ENCODE measurements at regions not wholly inside any gene's neighbourhood (a gene's known extent, or its start where the extent isn't known, plus 50 kb on each side); places are given as distances from the start of the nearest gene placed in this dataset.

GRCh38 chr11:95483339-95483738 lies 252.3 kb upstream of the SESN3 start:
- Histone ChIP-seq H3K27ac (ENCODE audit: insufficient read length, low read depth, low read length) (no peak overlapping the region), H2AK5ac (ENCODE audit: insufficient read length, low read length) (no peak overlapping the region), H2BK120ac (ENCODE audit: low read depth, low read length, poor library complexity, severe bottlenecking) (no peak overlapping the region), H3T11ph (ENCODE audit: low read length) (no peak overlapping the region), H3K23ac (ENCODE audit: insufficient read length, low read depth, low read length) (no peak overlapping the region), H3K4me2 (ENCODE audit: insufficient read depth, insufficient read length, low read length) (no peak overlapping the region), H2BK5ac (ENCODE audit: insufficient read length, low read length) (no peak overlapping the region), H2BK15ac (ENCODE audit: low read depth, low read length) (no peak overlapping the region), H2AFZ (ENCODE audit: low read length) (no peak overlapping the region), H3K4ac (ENCODE audit: low read depth, low read length) (no peak overlapping the region), H4K91ac (ENCODE audit: insufficient read length, low read depth, low read length) (no peak overlapping the region), H4K8ac (replicated peaks; ENCODE audit: insufficient read length, low read depth, low read length) (no peak overlapping the region), H3K4me1 (ENCODE audit: insufficient read depth, low read length) (peaks cover 4% of the 10 kb centered on the region), H3K14ac (ENCODE audit: insufficient read depth, low read length) (no peak overlapping the region), H2BK12ac (ENCODE audit: insufficient read length, low read depth, low read length) (no peak overlapping the region), H3K9ac (ENCODE audit: extremely low read depth, insufficient read length, low read length) (no peak overlapping the region), H3K23me2 (ENCODE audit: insufficient read length, low read depth, low read length, poor library complexity, severe bottlenecking) (peaks cover 2% of the 10 kb centered on the region), H4K5ac (ENCODE audit: insufficient read length, low read depth, low read length) (no peak overlapping the region), H3K56ac (ENCODE audit: insufficient read length, low read depth, low read length) (no peak overlapping the region), H2BK20ac (ENCODE audit: low read depth, low read length, poor library complexity, severe bottlenecking) (no peak overlapping the region), H4K20me1 (ENCODE audit: control insufficient read depth, insufficient read depth, insufficient read length) (no peaks in the 10 kb centered on the region), H3K27me3 (ENCODE audit: insufficient read depth, low read length) (no peaks in the 10 kb centered on the region), H3K18ac (ENCODE audit: insufficient read length, low read depth, low read length) (no peak overlapping the region), H3K79me1 (ENCODE audit: insufficient read depth, low read depth, low read length, poor library complexity, severe bottlenecking) (no peaks in the 10 kb centered on the region), H3K79me2 (ENCODE audit: insufficient read depth, low read length) (no peaks in the 10 kb centered on the region), H3K9me3 (ENCODE audit: control insufficient read depth, low read depth, low read length) (no peaks in the 10 kb centered on the region)
- WGBS (ENCODE audit: extremely low coverage, insufficient read length, low lambda C conversion rate), result no CpG with 5 or more reads among the region's 4 CpGs
- no peak for TF ChIP-seq CTCF (conservative IDR thresholded peaks at IDR 0.05)
- Mint-ChIP-seq H3K4me3 (no peak overlapping the region), H3K9me3 (peaks cover 11 to 19% of the 10 kb centered on the region in 2 experiments), H3K27ac (no peak overlapping the region), H3K27me3 (ENCODE audit: low read depth) (no peaks in the 10 kb centered on the region), H3K36me3 (ENCODE audit: insufficient read depth in 1 of 3, low read depth in 3 of 3) (peaks cover 3 to 15% (median 5%) of the 10 kb centered on the region in 3 experiments; a peak in 5 of 7 replicates), H3K4me1 (peaks cover 13 to 17% of the 10 kb centered on the region in 2 experiments)
- no peak for DNase-seq
